ENCODE measurements at regions not wholly inside any gene's neighbourhood (a gene's known extent, or its start where the extent isn't known, plus 50 kb on each side); places are given as distances from the start of the nearest gene placed in this dataset.

DNA sequence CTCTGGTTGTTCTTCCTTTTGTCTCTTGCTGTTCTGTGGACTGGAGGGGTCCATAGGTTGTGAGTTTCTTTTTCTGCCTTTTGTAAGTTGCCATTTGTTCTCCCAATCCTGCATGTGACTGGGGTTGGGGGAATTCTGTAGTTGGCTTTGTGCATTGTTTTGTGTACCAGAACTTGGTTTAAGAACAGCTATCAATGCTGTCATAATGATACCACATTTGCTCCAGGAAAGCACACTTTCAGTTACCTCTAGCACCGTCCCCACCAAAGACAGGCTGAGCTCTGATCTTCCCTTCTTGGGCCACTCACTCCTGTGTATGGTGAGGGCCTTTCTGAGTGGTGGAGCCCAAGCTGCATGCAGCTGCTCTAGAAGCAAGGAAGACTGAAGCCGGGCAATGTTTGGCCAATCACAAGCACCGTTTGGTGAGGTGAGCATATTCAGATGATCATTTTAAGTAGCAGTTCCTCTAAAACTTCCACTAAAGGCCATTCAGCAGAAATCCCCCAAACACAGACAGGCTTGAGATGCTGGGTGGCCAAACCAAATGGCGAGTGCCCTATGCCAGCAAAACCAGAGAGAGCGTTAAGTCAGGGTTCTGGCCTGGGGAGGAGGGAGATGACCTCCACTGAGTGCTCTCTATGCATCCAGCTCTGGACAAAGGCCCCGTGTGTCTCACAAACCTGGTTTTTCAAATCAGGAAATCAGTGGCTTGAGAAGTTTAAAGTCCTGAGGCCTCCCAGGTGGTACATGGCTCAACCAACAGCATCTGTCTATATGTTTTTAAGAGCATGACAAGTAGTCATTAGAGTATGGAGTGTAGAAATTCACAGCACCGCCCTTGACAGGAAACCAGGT is 120.7 kb upstream of the SPATA13 start:
- Histone ChIP-seq H3K27ac (ENCODE audit: low read length) (no peak overlapping the region), H3K9me3 (ENCODE audit: control insufficient read depth in 1 of 2, low read length in 2 of 2) (no peaks in the 10 kb centered on the region), H3K36me3 (ENCODE audit: control insufficient read depth in 1 of 2, insufficient read depth in 2 of 2, low read length in 2 of 2) (no peaks in the 10 kb centered on the region), H3K27me3 (ENCODE audit: low read depth, low read length) (no peaks in the 10 kb centered on the region), H3K4me3 (ENCODE audit: low read depth in 1 of 2, low read length in 2 of 2) (no peak overlapping the region), H3K4me1 (ENCODE audit: control insufficient read depth in 1 of 2, insufficient read depth in 2 of 2, low read length in 2 of 2) (peaks cover 7 to 17% of the 10 kb centered on the region in 2 donors)

DNA sequence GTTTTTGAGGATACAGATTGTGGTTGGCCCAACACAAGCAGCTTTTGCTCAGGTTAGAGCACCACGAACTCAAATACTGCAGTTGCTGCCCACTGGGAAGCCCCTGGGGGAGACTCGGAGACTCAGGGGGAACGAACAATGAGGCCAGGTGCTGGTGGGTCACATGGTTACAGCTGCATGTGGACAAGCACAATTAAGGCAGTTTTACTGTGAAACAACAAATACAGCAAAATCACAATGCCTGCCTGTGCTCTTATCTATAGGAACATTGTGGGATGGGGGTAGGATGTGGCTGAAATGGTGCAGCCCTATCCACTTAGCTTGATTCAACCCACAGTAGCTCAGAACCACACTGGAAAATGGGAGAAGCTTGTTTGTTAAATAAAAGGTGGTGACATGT is 119.7 kb upstream of the SPATA13 start:
- H3K36me3 ChIP-seq (ENCODE audit: control insufficient read depth in 1 of 2, insufficient read depth in 2 of 2, low read length in 2 of 2): no peaks in the 10 kb centered on the region
- no peaks in the 10 kb centered on the region for H3K27me3 ChIP-seq (ENCODE audit: low read depth, low read length)
- no peak overlapping the region for H3K4me3 ChIP-seq (ENCODE audit: low read depth in 1 of 2, low read length in 2 of 2)
- peaks cover 7 to 17% of the 10 kb centered on the region in 2 donors for H3K4me1 ChIP-seq (ENCODE audit: control insufficient read depth in 1 of 2, insufficient read depth in 2 of 2, low read length in 2 of 2)
- no peak overlapping the region for H3K27ac ChIP-seq (ENCODE audit: low read length)
- no peaks in the 10 kb centered on the region for H3K9me3 ChIP-seq (ENCODE audit: control insufficient read depth in 1 of 2, low read length in 2 of 2)

DNA sequence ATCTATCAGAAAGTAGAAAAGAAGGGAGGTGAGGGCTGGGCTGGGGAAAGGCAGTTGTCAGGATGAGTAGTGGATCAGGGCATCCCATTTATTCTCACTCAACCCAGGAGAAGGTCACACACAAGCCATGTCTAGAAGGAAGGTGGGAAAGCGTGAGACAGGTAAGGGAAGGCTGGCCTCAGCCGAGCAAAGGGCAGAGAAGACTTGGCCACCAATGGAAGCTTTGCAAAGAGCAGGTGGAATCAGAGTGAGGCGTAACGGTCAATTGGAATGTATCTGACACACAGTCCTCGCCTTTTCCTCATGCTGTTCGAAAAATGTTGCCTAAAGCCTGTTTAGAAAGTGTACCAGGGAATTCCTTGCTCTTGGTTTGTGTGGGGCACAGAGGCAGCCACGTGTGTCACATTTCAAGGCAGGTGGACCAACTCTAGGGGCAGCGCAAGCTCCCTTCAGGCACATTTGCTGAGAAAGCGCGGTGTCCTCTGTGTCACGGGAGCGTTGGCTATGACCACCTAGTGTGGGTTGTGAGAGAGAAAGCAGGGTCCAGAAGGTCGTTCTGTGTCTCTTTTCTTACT is 118.8 kb upstream of the SPATA13 start:
- no peak overlapping the region for H3K4me3 ChIP-seq (ENCODE audit: low read depth in 1 of 2, low read length in 2 of 2)
- H3K27ac ChIP-seq (ENCODE audit: low read length): no peak overlapping the region
- no peaks in the 10 kb centered on the region for H3K9me3 ChIP-seq (ENCODE audit: control insufficient read depth in 1 of 2, low read length in 2 of 2)
- no peaks in the 10 kb centered on the region for H3K27me3 ChIP-seq (ENCODE audit: low read depth, low read length)
- H3K4me1 ChIP-seq (ENCODE audit: control insufficient read depth in 1 of 2, insufficient read depth in 2 of 2, low read length in 2 of 2): peaks cover 7 to 17% of the 10 kb centered on the region in 2 donors
- no peaks in the 10 kb centered on the region for H3K36me3 ChIP-seq (ENCODE audit: control insufficient read depth in 1 of 2, insufficient read depth in 2 of 2, low read length in 2 of 2)

DNA sequence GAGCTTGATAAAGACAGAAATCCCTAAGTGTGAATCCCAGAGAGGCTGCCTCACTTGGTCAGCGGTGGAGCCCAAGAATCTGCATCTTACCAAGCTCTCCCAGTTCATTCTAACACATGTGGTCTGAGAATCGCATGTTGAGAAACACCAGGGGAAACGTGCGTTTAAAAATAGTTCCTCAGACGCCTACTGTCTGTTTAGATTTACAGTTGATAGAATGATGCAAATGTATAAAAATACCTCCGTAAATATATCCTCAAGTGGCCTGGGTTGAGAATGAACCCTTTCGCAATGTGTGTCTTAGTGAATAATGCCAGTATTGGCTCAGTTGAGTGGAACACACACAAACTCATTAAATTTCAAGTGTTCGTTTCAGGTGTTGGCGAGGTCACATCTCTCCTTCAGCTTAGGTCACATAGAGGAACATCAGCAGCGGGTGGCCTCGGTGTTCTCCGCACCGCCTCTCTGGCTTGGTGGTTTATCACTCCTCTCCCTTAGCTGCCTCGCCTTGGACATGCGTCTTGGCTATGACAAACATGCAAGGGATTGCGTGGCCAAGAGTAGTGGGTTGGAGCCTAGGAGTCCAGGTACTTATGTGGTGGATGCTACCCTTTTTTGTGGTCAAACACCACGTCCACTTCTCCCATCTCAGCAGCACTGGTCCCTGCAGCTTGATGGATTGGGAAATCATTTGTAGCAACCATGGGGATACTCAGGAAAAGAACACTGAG is 117.6 kb upstream of the SPATA13 start:
- H3K27me3 ChIP-seq (ENCODE audit: low read depth, low read length): no peaks in the 10 kb centered on the region
- H3K27ac ChIP-seq (ENCODE audit: low read length): no peak overlapping the region
- peaks cover 7 to 17% of the 10 kb centered on the region in 2 donors for H3K4me1 ChIP-seq (ENCODE audit: control insufficient read depth in 1 of 2, insufficient read depth in 2 of 2, low read length in 2 of 2)
- no peaks in the 10 kb centered on the region for H3K9me3 ChIP-seq (ENCODE audit: control insufficient read depth in 1 of 2, low read length in 2 of 2)
- no peak overlapping the region for H3K4me3 ChIP-seq (ENCODE audit: low read depth in 1 of 2, low read length in 2 of 2)
- no peaks in the 10 kb centered on the region for H3K36me3 ChIP-seq (ENCODE audit: control insufficient read depth in 1 of 2, insufficient read depth in 2 of 2, low read length in 2 of 2)

DNA sequence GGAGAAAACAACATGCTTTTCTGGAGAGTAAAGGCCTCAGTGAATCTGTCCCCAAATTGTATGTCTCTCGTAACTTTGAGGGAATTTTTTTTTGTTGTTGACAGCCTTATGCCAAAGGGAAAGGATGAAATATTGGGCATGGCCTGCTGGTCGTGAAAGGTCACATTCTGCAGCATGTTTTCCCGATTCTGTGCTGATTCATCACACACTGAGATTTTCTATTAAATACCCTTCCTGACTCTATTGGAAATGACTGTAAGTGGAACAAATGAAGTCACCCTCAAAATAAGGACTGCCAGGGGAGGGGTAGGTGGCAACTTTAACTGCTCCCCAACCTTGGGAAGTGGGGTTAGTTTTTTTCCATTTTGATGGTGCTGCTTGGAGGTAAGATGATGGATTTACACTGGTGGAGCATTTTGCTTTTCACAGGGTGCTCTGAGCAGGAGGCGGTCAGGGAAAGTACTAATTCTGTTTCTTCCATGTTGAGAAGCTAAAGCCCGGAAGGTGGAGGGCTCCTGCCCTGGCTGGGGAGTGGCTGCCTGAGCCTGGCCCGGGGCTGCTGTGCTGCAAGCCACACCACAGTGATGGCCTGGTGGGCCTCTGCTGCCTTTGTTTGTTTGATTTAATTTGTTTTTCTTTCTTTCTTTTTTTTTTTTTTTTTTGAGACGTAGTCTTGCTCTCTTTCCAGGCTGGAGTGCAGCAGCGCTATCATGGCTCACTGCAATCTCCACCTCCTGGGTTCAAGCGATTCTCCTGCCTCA is 116.8 kb upstream of the SPATA13 start:
- Histone ChIP-seq H3K36me3 (ENCODE audit: control insufficient read depth in 1 of 2, insufficient read depth in 2 of 2, low read length in 2 of 2) (no peaks in the 10 kb centered on the region), H3K27ac (ENCODE audit: low read length) (no peak overlapping the region), H3K27me3 (ENCODE audit: low read depth, low read length) (no peaks in the 10 kb centered on the region), H3K4me1 (ENCODE audit: control insufficient read depth in 1 of 2, insufficient read depth in 2 of 2, low read length in 2 of 2) (peaks cover under 1 to 10% of the 10 kb centered on the region in 2 donors), H3K4me3 (ENCODE audit: low read depth in 1 of 2, low read length in 2 of 2) (no peak overlapping the region), H3K9me3 (ENCODE audit: control insufficient read depth in 1 of 2, low read length in 2 of 2) (no peaks in the 10 kb centered on the region)

DNA sequence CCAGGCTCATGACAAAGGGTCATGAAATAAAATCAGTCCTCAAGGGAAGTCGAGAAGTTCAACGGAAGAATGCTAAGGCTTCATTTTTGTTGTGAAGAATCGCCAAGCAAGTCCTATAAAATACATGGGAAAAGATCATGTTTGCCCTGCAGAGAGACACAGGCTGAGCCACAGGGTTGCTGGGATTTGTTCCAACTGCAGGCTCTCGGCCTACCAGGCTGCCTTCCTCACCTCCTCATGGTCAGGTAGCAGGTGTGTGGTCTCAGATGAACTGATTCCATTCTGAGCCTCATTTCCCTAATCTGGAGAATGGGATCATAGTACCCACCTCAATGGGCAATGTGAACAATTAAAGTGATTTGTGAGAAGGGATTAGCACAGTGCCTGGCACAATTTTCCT is 114.9 kb upstream of the SPATA13 start:
- H3K27me3 ChIP-seq (ENCODE audit: low read depth, low read length): no peaks in the 10 kb centered on the region
- no peaks in the 10 kb centered on the region for H3K36me3 ChIP-seq (ENCODE audit: control insufficient read depth in 1 of 2, insufficient read depth in 2 of 2, low read length in 2 of 2)
- H3K9me3 ChIP-seq (ENCODE audit: control insufficient read depth in 1 of 2, low read length in 2 of 2): no peaks in the 10 kb centered on the region
- H3K4me1 ChIP-seq (ENCODE audit: control insufficient read depth in 1 of 2, insufficient read depth in 2 of 2, low read length in 2 of 2): peaks cover 0 to 5% of the 10 kb centered on the region in 2 donors
- no peak overlapping the region for H3K4me3 ChIP-seq (ENCODE audit: low read depth in 1 of 2, low read length in 2 of 2)
- no peak overlapping the region for H3K27ac ChIP-seq (ENCODE audit: low read length)

DNA sequence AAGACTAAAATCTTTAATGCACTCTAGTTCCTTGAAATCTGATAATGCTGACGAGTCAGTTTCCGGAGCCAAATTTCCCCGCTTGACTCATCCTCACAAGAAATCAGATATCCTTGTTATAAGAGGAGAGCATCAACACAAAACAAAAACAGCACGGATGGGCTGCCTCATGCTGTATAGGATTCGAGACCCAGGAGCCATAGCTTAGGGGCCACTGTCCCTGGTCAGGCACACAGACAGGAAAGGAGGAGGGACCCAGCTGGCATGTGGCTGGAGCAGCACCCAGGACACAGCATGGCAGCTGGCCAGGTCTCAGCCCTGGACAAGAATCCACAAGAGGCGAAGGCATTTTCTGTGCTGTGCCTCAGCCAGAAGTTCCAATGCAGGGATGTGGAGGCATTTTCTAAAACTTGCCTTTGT is 110.2 kb upstream of the SPATA13 start:
- Histone ChIP-seq H3K36me3 (ENCODE audit: control insufficient read depth in 1 of 2, insufficient read depth in 2 of 2, low read length in 2 of 2) (no peaks in the 10 kb centered on the region), H3K27me3 (ENCODE audit: low read depth, low read length) (no peaks in the 10 kb centered on the region), H3K9me3 (ENCODE audit: control insufficient read depth in 1 of 2, low read length in 2 of 2) (no peaks in the 10 kb centered on the region), H3K27ac (ENCODE audit: low read length) (no peak overlapping the region), H3K4me1 (ENCODE audit: control insufficient read depth in 1 of 2, insufficient read depth in 2 of 2, low read length in 2 of 2) (peaks cover 5 to 24% of the 10 kb centered on the region in 2 donors), H3K4me3 (ENCODE audit: low read depth in 1 of 2, low read length in 2 of 2) (no peak overlapping the region)

DNA sequence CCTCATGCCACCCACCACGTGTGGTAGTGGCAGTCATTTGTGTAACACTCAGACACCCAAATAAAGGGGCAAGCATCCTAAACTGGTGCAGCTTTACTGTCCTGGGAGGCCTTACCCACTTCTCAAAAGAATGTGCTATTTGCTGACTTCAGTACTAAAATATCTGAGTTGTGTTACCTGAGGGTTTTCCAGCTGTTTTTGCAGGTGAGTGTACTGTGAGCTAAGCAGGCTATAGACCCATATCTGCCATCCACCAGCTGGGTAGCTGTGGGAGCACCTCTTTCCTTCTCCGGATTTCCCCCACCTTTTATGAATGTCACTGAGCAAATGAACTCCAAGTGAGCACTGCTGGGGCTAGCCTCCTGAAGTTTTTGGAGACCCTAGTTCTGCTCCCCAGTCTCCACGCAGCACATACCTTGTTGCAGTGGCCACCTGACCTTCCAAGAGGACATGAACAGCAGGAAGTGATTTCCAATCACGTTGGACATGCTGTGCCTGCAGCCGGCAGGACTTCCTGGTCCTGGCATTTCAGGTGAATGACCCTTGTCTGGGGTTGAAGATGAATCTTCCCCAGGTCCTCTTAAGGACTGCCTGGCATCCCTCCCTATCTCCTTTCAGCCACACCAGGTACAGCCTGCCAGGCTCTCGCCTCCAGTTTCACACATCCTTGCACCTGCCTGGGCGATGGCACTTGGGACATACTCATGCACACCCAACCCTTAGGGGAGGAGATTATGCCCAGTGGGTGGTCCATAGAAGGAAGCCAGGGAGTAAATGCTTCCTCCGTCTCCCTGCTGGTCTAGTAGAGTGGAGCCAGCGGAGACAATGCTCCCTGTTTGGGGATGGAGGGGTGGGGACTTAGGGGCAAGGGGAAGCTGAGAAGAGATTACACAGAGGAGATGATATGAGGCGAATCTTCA is 109.5 kb upstream of the SPATA13 start:
- Histone ChIP-seq H3K36me3 (ENCODE audit: control insufficient read depth in 1 of 2, insufficient read depth in 2 of 2, low read length in 2 of 2) (no peaks in the 10 kb centered on the region), H3K9me3 (ENCODE audit: control insufficient read depth in 1 of 2, low read length in 2 of 2) (no peaks in the 10 kb centered on the region), H3K4me3 (ENCODE audit: low read depth in 1 of 2, low read length in 2 of 2) (no peak overlapping the region), H3K27me3 (ENCODE audit: low read depth, low read length) (no peaks in the 10 kb centered on the region), H3K4me1 (ENCODE audit: control insufficient read depth in 1 of 2, insufficient read depth in 2 of 2, low read length in 2 of 2) (peaks cover 5 to 24% of the 10 kb centered on the region in 2 donors), H3K27ac (ENCODE audit: low read length) (no peak overlapping the region)

DNA sequence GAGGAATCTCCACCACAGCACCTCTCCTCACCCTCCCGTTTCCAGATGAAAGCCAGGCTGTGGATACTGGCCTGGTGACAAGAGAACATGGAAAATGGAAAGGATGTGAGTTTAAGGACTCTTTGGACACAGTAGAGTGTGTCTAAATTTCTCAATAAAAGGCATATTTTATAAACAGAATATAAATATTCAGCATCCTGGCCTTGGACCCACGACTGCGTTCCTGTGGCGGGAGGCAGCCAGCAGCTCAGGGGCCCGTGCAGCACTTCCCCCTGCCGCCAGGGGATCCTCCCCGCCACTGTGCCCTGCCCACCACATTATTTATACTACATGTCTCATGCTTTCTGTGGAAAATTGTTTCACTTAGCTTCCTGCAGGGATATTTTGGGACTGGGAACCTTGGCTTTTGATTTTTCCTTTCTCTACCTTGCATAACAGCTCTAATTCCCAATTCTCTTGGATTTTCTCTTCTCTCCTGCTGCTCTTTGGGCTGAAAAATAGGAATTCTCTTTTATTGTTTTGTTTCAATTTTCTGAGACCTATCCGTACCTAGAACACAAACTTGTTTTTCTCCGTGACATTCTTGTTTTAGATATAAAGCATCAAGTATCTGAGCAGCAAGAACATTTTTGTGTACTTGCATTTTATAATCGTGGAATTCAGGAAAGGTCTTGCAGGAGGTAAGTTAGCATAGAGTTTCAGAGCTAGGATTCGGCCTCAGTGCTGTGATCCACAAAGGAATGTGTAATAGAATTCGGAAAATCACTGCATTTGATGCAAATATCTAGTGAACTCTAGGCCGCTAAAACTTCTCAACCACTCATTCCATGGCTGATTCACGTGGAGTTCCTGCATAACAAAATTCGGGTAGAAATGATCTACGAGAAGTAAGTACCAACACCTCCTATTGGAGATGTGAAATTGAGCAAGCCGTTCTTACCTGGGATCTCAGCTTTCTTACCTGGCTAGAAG is 107.7 kb upstream of the SPATA13 start:
- H3K4me1 ChIP-seq (ENCODE audit: control insufficient read depth in 1 of 2, insufficient read depth in 2 of 2, low read length in 2 of 2): peaks cover 5 to 24% of the 10 kb centered on the region in 2 donors
- no peaks in the 10 kb centered on the region for H3K27me3 ChIP-seq (ENCODE audit: low read depth, low read length)
- H3K36me3 ChIP-seq (ENCODE audit: control insufficient read depth in 1 of 2, insufficient read depth in 2 of 2, low read length in 2 of 2): no peaks in the 10 kb centered on the region
- H3K27ac ChIP-seq (ENCODE audit: low read length): peak overlapping the region; percentile 42
- no peaks in the 10 kb centered on the region for H3K9me3 ChIP-seq (ENCODE audit: control insufficient read depth in 1 of 2, low read length in 2 of 2)
- H3K4me3 ChIP-seq (ENCODE audit: low read depth in 1 of 2, low read length in 2 of 2): peak overlapping the region in 1 of 2 donors; percentile 23
